SW 1271 (cell line): ENCODE measurements at regions not wholly inside any gene's neighbourhood (a gene's known extent, or its start where the extent isn't known, plus 50 kb on each side); places are given as distances from the start of the nearest gene placed in this dataset.
"Not testable (repeated sequence)": the region's sequence is repeated elsewhere in the genome, so short reads cannot be mapped to it uniquely, and the experiment has no call there.

ENCODE experiments used
- DNase-seq, 2 experiments: peaks; one replicate each; lab custom pipeline; 2025; lab: John Stamatoyannopoulos, UW

DNA sequence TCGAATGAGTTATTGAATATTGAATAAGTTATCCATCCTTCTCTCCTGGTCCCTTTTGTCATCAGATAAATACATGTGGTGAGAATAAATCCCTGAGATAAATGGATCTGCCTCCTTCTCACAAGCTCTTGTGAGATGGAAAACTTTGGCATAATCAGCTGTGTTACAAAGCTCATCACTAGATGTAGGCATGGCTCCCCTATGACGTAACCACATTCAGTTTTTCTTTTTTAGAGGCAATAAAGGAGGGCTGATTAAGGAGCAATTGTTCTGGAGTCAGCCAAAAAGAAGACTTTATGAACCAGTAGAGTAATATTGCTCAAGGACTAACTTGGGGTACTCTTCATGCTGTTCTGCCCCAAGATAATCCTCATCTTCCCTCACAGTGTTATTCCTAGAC lies 90.5 kb upstream of the GATB start:
- DNase-seq: no peak

- no peak for DNase-seq
These were observed 90.0 kb upstream of the GATB start for GRCh38 chr4:151850791-151851213.

- DNase-seq: not testable (repeated sequence)
These were observed 84.7 kb upstream of the GATB start for GRCh38 chr4:151845551-151845950.

DNA sequence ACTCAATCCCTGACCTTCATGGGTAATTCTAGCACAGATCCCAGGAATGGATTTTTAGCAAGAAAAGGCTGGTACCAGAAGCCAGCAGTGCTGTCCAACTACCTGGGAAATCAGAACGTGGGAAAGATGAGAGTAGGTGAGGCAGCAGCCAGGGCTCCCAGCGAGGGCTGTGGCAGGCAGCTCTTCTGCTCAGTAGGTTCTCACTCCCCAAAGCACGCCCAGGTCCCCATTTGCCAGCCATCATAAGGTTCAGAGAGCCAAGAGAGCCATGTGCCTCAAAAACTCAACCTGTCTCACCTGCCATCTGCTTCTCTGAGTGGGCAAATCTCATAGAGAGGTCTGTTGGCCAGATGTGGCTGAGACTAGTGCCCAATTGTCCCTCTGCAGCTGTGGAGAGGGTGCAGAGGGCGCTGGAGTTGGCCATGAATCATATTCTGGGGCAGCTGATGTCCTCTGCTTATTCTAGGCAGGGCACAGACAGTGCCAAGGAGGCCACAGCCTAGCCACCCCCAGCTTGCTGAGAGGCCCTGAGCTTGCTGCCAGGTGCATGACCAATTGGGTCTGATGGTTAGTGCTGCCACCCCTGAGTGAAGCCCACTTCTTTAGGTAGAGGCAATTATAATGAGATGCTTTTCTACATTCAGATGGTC lies 81.7 kb upstream of the GATB start:
- no peak for DNase-seq

DNA sequence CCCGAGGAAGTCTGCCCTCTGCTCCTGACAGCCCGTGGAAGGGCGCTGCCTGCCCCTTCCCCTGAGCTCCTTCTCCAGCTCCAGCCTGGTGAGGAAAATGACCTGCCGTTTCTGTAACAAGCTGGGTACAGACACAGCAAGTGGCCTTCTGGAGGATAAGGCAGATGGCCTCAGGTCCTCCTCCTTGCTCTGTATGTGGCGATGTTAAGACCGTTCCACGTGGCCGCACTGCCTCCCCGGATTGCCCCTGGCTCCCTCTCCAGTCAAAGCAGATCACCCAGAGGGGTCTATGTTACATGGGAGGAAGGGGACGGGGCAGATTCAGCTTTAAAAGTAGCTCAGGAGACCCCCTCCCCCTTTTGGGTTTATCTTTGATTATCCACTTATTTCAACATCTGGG lies 80.3 kb upstream of the GATB start:
- no peak for DNase-seq

GRCh38 chr4:151835467-151835866 lies 74.7 kb upstream of the GATB start:
- DNase-seq: no peak

- DNase-seq: no peak
These were observed 72.4 kb upstream of the GATB start for GRCh38 chr4:151833174-151833573.

GRCh38 chr4:151831526-151831925 lies 70.7 kb upstream of the GATB start:
- no peak for DNase-seq

DNA sequence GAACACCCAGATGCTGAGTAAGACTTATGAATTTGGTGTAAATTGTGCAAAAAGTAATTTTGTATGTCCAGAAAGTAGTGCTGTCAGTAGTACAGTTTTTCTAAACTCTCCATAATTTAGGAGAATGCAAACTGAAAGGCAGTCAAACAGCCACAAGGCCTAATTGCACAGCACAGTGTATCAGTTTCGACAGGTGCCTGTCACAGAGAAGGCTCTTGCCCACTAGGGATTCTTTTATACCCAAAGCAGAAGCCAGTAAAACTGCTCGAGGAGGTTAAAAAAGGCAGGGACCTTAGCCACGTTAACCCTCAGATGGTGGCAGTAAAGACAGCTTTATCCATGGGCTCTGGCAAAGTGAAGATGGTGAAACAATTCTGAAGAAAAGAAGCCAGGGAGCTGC lies 69.4 kb upstream of the GATB start:
- no peak for DNase-seq

DNA sequence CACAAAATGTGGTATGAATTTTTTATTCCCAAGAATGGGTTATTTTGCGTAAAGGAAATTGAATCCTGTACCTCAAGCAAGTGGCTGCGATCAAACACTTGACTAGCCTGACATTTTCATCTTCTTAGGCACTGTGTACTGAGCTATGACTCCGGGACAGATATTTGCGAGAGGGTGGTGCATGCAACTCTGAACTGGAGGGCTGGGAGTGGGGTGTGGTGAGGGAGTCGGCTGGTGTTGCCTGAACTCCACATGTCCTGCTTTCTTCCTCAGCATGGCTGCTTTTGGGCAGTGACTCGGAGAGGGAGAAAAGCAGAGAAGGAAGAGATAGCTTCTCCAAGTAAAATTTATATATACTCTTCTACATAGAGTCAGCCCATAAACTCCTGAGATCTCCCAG lies 68.5 kb upstream of the GATB start:
- DNase-seq: no peak

GRCh38 chr4:151824656-151825055 lies 63.8 kb upstream of the GATB start:
- DNase-seq: no peak

DNA sequence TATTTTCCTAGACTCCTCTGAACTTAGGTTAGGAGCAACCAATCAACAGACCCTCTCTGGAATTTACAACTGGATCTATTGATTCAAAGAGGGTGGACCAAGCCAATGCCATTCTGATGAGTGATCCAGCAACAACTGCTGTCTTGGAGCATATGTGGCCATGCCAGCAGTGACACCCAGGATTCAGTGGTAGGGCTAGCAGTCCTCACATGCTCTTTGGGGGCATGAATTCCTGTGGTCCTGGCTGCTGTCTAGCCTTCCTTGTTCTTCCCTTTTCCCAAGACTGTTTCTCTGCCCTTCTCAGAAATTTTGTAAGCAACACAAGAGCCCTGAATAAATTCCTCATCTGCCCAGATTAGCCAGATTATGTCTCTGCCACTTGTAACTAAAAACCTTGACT lies 61.5 kb upstream of the GATB start:
- no peak for DNase-seq

DNA sequence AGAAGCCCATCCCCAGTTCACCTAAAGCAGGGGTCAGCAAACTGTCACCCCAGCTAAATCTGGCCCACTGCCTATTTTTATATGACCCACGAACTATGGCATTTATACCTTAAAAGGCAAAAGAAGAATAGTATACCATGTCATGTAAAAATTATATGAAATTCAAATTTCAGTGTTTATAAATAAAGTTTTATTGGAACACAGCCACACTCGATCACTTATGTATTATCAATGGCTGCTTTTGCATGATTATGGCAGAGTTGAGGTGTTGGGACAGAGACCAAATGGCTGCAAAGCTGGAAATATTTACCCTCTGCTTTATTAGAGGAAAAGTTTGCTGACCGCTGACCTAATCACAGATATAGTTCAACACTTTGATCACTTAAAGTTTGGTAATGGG lies 59.2 kb upstream of the GATB start:
- DNase-seq: no peak

DNA sequence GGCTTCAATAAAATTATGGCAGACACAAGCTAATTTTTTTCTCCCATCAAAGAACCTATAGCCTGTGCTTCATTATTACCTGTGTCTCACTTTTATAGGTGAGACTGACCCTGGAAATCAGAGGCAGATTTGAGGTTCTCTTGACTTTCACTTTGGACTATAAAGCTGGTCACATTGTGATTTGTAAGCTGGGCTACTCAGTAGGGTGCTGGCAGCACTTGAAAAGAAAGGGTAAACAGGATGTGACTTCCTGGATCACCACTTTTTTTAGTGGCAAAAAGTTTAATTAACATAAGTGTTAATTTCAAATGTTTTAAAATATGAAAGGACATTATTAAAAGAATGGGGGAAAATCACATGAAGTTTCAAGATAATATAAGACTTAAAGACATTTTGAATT lies 50.6 kb upstream of the GATB start:
- no peak for DNase-seq
